Activated T-cell treated with anti-CD3 and anti-CD28 coated beads for 4 hours (primary cell): ENCODE measurements at regions not wholly inside any gene's neighbourhood (a gene's known extent, or its start where the extent isn't known, plus 50 kb on each side); places are given as distances from the start of the nearest gene placed in this dataset.

Source experiments
- DNase-seq: peaks from one replicate; pipeline ENCODE4 v3.0.0-alpha.2; 2020

DNA sequence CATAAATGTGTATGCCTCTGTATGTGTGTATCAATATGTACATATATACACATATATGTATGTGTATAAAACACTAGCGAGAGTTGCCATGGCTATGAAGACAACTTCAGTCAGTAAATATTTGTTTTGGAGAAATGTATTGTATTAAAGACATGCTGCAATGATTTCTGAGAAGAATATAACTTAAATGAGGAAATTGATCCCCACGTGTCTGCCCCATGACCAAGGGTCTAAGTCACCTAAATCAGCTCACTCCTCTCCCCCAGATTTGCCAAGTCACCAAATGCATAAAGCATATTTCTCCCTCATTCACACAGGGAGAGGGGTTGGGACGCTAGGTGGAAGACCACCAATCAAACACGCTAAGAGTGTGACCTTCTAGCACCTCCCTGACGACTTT lies 58.3 kb upstream of the LYST start:
- no peak for DNase-seq

DNA sequence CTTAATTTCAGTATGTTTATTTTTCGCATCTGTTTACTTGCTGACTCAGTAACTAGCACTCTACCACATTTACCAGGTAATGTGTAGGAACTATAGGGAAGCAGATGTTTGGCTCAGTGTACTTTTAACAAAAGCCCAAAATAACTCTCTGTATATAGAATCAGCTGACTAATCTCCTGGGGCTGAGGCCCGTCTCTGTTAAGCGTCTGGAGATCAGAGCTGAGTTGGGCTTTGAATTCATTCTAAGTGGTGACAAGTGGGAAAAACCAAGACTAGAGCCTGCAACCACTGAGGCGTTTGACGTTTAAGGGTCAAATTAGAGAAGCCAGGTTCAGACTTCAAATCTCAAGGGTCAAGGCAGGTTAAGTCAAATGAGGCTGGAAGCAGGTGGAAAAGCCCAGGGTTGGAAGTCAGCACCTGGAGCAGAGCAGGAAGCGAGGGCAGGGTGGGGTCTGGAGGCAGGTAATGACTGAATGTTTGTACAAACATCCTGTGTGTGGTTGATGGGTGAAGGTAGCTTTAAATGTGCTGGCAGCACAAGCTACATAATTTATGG lies 56.8 kb upstream of the LYST start:
- DNase-seq: no peak

DNA sequence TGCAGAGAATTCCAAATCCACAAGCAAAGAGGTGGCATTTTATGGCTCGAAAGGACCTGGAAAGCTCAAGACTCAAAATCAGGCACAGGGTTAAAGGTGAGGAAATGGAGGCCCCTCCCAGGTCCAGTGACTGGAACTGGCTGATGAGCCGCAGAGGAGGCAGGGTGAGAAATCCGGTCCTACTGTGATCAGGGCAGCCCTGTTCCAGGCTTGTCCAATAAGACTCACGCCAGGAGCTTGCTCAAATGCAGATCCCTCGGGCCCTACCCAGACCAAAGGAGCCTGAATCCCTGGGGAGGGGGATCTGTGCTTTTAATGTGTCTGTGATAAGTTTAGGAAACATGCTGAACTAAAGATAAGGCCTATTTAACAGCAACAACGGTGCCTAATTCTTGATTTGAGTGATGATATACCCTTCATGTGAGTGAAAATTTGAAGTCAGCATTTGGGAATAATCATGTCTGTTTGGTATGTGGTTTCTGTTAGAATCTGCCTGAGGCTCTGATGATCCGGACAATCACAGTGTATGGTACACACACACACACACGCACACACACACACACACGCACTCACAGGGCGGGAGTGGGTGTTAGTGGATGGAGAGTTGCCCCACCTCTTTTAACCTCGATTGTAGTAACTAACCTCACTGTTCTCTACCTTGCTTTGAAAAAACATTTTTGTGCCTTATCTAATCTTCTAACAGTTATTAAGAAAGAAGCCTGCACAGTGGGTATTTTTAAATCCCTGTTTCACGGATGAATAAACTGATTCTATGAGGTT lies 54.1 kb upstream of the LYST start:
- no peak for DNase-seq

DNA sequence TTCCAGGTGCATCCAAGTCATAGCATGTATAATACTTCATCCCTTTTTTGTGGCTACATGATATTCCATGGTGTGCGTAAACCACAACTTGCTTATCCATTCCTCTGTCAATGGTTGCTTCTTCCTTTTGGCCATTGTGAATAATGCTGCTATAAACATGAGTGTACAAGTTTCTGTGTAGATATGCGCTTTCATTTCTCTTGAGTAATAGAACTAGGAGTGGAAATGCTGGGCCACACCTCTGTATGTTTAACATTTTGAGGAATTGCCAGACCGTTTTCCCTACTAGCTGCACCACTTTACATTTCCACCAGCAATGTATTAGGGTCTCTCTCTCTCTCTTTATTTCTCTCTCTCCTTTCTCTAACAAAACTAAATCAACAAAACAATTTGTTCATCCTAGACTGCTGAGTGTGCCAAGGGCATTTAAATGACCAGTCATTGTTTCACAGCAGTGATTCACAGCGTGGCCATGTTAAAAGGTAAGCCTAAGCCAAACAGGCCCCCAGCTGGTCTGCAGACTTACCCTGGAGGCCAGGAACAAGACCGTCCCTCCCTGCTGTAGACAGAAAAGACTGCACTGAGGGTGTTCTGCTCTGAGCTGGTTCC lies 53.2 kb upstream of the LYST start:
- DNase-seq: no peak

DNA sequence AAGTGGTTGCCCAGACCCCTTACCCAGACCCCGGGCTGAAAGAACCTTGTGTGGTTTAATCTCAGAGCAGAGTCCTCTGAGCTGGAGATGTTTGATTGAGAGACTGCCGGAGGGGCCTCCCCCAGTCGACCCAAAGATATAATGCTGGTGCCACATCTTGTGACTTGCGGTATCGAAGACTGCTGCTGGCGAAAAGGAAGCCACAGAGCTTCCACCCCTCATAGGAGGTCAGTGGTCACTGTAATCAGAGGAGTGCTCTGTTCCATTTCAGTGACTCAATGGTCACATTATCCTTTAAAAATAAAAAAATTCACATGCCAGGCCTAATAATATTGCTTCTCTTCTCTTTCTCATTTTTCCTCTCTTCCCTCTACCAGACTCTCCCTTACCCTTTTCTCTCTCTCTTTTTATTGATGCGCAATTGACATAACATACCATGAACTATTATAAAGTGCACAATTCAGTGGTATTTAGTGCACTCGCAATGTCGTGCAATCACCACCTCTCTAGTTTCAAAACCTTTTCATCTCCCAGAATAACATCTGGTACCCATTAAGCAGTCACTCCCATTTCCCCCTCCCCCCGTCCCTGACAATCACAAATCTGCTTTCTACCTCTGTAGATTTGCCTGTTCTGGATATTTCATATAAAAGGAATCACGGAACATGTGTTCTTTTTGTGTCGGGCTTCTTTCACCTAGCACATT lies 52.6 kb upstream of the LYST start:
- DNase-seq: no peak

DNA sequence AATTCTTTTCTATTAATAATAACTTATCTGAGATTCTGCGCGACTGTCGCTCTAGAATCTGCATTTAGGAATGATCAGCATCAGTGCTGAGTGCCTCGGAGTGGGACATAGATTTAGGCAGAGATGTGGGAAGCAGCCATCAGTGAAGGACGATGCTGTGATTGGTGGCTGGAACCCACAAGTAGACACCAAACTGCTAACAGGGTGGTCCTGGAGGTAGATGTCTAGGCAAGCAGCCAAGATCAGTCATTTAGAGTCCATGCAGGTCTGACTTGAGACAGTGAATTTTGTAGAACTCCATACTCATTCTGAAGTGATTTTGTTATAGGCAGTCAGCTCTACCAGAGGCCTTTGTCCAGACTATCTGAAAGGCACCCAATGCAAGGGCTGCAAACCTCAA lies 51.8 kb upstream of the LYST start:
- no peak for DNase-seq

DNA sequence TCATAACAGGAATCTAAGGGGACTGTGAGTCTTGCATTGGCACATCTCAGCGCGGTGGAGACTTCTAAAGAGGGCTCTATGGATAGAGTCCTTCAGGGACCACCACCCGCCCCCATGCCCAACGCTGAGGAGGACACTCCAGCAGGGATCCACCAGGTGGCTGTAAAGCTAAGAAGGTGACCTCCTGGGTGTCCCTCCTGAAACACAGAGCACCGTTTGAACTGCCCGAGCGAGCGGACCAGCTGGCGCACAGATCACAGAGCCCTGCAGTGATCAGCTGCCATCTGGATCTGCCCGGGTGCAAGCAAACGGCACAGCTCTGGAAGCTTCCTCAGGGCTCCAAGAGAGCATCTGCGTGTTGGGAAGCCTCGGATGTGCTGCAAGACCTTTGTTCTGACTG lies 51.3 kb upstream of the LYST start:
- no peak for DNase-seq

DNA sequence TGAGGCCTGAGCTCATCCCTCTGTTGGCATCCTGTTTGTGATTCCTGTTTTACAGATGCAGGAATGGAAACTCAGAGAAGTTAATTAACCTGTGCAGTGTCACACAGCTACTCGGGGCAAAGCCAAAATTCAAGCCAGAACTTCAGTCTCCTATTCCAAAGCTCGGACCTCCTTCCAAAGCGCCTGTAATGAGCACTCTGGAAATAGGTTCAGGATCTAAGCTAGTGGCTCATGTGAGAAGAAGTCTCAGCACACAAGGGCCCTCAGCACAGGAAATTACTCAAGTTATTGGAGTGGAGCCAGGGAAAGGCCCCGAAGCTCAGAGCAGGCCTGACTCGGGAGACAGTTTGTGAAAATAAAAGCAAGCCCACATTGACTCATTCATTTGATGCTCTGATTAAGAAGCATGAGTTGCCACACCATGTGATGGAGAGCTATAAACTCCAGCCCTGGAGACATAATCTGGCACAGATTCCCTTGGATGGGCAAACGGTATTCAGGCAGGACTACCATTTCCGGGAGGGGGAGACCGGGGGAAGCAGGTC lies 50.6 kb upstream of the LYST start:
- DNase-seq: peak; percentile 44
